ENCODE measurements at regions not wholly inside any gene's neighbourhood (a gene's known extent, or its start where the extent isn't known, plus 50 kb on each side); places are given as distances from the start of the nearest gene placed in this dataset.

DNA sequence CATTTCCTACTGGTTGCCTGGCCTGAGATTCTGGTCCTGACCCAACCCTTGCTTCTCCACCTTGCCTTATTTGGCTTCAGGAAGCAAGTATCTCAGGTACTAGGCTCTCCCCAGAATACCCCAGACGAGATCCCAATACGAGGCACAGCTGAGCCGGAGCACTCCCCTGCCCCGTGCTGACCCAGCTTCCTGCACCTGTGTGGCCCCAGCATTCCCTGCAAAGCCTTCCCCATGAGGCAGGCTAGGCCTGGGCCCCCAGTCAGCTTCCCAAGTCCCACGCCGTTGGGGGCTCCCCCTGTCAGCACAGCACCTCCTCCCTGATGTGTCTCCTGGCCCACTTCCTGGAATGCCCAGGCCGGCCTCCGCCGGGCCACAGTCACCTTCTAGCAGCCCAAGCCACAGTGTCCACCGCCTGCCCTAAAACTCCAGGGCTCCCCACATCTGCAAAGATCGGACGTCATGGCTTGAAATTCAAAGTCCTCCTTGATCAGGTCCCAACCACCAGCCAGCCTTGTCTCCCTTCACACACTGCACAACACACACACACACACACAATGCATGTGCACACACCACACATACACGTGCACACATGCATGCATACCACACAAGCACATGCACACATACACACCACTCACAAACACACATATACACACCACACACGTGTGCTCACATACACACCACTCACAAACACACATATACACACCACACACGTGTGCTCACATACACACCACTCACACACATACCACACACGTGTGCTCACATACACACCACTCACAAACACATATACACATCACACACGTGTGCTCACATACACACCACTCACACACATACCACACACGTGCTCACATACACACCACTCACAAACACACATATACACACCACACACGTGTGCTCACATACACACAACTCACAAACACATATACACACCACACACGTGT is 78.9 kb upstream of the FOXK1 start:
- TF ChIP-seq, protein P1, sequence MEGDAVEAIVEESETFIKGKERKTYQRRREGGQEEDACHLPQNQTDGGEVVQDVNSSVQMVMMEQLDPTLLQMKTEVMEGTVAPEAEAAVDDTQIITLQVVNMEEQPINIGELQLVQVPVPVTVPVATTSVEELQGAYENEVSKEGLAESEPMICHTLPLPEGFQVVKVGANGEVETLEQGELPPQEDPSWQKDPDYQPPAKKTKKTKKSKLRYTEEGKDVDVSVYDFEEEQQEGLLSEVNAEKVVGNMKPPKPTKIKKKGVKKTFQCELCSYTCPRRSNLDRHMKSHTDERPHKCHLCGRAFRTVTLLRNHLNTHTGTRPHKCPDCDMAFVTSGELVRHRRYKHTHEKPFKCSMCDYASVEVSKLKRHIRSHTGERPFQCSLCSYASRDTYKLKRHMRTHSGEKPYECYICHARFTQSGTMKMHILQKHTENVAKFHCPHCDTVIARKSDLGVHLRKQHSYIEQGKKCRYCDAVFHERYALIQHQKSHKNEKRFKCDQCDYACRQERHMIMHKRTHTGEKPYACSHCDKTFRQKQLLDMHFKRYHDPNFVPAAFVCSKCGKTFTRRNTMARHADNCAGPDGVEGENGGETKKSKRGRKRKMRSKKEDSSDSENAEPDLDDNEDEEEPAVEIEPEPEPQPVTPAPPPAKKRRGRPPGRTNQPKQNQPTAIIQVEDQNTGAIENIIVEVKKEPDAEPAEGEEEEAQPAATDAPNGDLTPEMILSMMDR (IDR thresholded peaks at IDR 0.05; ENCODE audit: insufficient read depth in 1 of 2, low read depth in 1 of 2, low read length in 1 of 2, severe bottlenecking in 1 of 2, unreplicated experiment in 1 of 2): no peak
- H3K4me1 ChIP-seq: no peaks in the 10 kb centered on the region
- H3K27me3 ChIP-seq (replicated peaks; ENCODE audit: control insufficient read depth, insufficient read depth, low read length): no peaks in the 10 kb centered on the region
- no peak overlapping the region for H3K4me3 ChIP-seq (ENCODE audit: low read depth, low read length)
- no TSS peak for BruUV-seq (replicated peaks)
- peaks cover 8% of the 10 kb centered on the region for H3K4me1 Mint-ChIP-seq (ENCODE audit: low read depth, unreplicated experiment)
- no peak overlapping the region for H3K27ac Mint-ChIP-seq (ENCODE audit: unreplicated experiment)
- H3K4me3 Mint-ChIP-seq (ENCODE audit: unreplicated experiment): no peak overlapping the region
- intact Hi-C loops (cut with micrococcal nuclease; ENCODE audit: unreplicated experiment): no loop called here
- DNase-seq: no peak
- H3K27me3 Mint-ChIP-seq (ENCODE audit: insufficient read depth, unreplicated experiment): no peaks in the 10 kb centered on the region
- no peaks in the 10 kb centered on the region for H3K36me3 ChIP-seq (ENCODE audit: control insufficient read depth, insufficient read depth, low read length)
- ChIA-PET POLR2A (no interaction called here), CTCF (interaction anchor here (0.6 kb wide), 1 partner anchor 463 kb away, joined by 3 read pairs; no protein-coding TSS in a partner anchor)
- H3K36me3 Mint-ChIP-seq (ENCODE audit: insufficient read depth, unreplicated experiment): no peaks in the 10 kb centered on the region
- no peaks in the 10 kb centered on the region for H3K9me3 ChIP-seq
- no peaks in the 10 kb centered on the region for H3K9me3 Mint-ChIP-seq (ENCODE audit: unreplicated experiment)

DNA sequence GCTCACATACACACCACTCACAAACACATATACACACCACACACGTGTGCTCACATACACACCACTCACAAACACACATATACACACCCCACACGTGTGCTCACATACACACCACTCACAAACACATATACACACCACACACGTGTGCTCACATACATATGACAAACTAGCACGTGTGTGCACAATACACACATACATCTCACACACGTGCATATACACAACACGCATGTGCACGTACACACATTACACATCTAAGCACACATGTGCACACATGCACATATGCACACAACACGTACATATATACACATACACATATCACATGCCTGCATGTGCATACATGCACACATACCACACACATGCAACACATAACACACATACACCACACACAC is 78.3 kb upstream of the FOXK1 start:
- Histone ChIP-seq H3K9me3 (no peaks in the 10 kb centered on the region), H3K36me3 (ENCODE audit: control insufficient read depth, insufficient read depth, low read length) (no peaks in the 10 kb centered on the region), H3K27me3 (replicated peaks; ENCODE audit: control insufficient read depth, insufficient read depth, low read length) (no peaks in the 10 kb centered on the region), H3K4me3 (ENCODE audit: low read depth, low read length) (no peak overlapping the region), H3K4me1 (no peaks in the 10 kb centered on the region)
- Mint-ChIP-seq H3K36me3 (ENCODE audit: insufficient read depth, unreplicated experiment) (no peaks in the 10 kb centered on the region), H3K27me3 (ENCODE audit: insufficient read depth, unreplicated experiment) (no peaks in the 10 kb centered on the region), H3K4me1 (ENCODE audit: low read depth, unreplicated experiment) (peaks cover 8% of the 10 kb centered on the region), H3K9me3 (ENCODE audit: unreplicated experiment) (no peaks in the 10 kb centered on the region), H3K27ac (ENCODE audit: unreplicated experiment) (no peak overlapping the region), H3K4me3 (ENCODE audit: unreplicated experiment) (no peak overlapping the region)
- TF ChIP-seq, protein P1 (IDR thresholded peaks at IDR 0.05; ENCODE audit: insufficient read depth in 1 of 2, low read depth in 1 of 2, low read length in 1 of 2, severe bottlenecking in 1 of 2, unreplicated experiment in 1 of 2): no peak
- intact Hi-C loops (cut with micrococcal nuclease; ENCODE audit: unreplicated experiment): no loop called here
- no TSS peak for BruUV-seq (replicated peaks)
- ChIA-PET CTCF (no interaction called here), POLR2A (no interaction called here)
- no peak for DNase-seq

DNA sequence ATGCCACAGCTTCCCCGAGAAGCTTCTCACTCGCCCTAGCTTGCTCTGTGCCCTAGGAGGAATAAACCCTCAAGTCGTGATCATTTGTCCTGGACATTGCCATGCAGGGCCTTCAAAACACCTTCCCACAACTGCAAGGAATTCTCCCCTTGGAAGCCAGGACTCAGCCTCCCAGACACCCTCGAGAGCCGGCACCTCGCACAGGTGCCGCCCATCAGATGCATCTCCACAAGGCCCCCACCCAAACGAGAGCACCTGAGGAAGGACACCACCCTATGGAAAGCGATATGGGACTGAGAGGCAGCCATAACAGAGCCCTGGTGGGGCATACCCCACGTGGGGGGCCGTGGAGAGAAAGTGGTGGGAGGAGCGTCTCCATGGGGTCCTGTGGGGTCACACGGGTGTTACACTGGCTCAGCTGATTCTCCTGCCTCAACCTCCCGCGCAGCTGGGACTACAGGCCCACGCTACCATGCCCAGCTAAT is 77.6 kb upstream of the FOXK1 start:
- TF ChIP-seq, protein P1 (IDR thresholded peaks at IDR 0.05; ENCODE audit: insufficient read depth in 1 of 2, low read depth in 1 of 2, low read length in 1 of 2, severe bottlenecking in 1 of 2, unreplicated experiment in 1 of 2): no peak
- Histone ChIP-seq H3K4me1 (no peaks in the 10 kb centered on the region), H3K27me3 (replicated peaks; ENCODE audit: control insufficient read depth, insufficient read depth, low read length) (no peaks in the 10 kb centered on the region), H3K36me3 (ENCODE audit: control insufficient read depth, insufficient read depth, low read length) (no peaks in the 10 kb centered on the region), H3K4me3 (ENCODE audit: low read depth, low read length) (no peak overlapping the region), H3K9me3 (no peaks in the 10 kb centered on the region)
- Mint-ChIP-seq H3K27ac (ENCODE audit: unreplicated experiment) (no peak overlapping the region), H3K4me1 (ENCODE audit: low read depth, unreplicated experiment) (peaks cover 8% of the 10 kb centered on the region), H3K36me3 (ENCODE audit: insufficient read depth, unreplicated experiment) (no peaks in the 10 kb centered on the region), H3K4me3 (ENCODE audit: unreplicated experiment) (no peak overlapping the region), H3K9me3 (ENCODE audit: unreplicated experiment) (no peaks in the 10 kb centered on the region), H3K27me3 (ENCODE audit: insufficient read depth, unreplicated experiment) (no peaks in the 10 kb centered on the region)
- no peak for DNase-seq
- BruUV-seq (replicated peaks): no TSS peak
- intact Hi-C loops (cut with micrococcal nuclease; ENCODE audit: unreplicated experiment): no loop called here
- ChIA-PET POLR2A (no interaction called here), CTCF (no interaction called here)
